GM19395 (cell line): ENCODE measurements at regions not wholly inside any gene's neighbourhood (a gene's known extent, or its start where the extent isn't known, plus 50 kb on each side); places are given as distances from the start of the nearest gene placed in this dataset.

Experiments
- ATAC-seq: cut with Tn5 transposase; IDR thresholded peaks from one replicate; pipeline ENCODE4 v1.9.1; 2021; ENCODE audit warnings: mild to moderate bottlenecking, moderate library complexity; ENCODE audit not compliant: unreplicated experiment

DNA sequence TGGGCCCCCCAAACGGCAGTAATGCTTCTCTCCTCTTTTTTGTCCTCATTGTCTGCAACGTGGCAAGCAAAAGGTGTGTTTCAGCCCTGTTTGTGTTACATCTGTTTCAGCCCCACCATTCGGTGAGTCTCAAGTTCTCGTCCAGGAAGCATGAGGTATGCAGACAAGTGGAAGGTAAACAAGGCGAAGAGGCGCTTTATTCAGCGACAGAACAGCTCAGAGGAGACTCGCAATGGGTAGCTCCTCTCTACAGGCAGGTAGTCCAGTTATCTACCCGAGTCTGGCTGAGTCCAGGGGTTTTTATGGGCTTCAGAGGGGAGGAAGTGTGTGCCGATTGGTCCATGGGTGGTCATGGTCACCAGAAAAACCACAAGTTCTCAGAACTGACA is 733.4 kb upstream of the CDH7 start:
- ATAC-seq, result no peak

DNA sequence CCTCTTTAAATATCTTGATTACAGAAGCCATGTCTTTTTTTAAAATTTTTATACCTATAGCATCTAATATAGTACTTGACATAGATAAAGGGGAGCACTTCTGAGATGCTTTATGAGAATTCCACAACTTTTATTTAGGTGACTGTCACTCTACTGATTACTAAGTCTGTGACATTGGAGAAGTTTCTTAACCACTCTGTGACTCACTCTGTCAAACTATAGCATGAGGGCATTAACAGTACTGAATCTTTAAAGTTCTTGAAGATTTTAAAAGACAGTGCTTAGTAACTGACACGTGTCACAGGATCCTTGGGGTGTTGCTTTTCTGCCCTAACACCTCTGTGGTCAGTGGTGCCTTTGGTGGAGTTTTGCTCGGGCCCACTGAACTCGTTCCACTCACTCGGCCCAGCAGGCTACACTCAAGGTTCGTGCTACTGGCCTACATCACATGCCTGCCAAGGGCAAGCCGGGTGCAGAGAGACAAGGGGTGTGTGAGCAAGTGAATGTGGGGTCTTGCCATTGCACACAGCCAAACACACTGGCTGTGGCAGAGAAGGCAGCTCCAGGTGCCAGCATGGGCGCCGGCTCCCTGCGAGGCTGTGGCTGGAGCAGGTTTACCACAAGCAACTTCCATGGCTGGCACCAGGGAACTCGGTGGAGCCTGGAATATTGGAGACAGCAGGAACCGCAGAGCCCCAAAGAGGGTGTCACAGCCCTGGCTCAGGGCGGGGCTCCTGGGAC is 734.0 kb upstream of the CDH7 start:
- ATAC-seq, result no peak

DNA sequence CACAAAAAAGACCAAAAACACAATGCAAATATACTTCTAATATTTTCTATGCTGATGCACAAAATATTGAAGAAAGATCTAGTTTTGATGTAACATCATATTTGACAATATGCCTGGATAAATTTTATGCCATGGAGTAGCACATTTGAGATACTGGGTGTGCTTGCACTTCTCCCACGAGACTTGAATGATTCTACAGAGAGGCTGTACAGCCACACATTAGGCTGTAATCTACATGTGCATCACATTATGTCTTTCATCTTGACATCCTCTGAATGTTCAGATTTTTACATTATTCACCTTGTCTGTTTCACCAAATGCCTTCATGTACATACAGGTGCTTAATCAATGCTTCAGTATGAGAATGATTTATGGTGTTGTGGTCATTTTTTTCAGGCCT is 756.4 kb upstream of the CDH7 start:
- ATAC-seq, result no peak

- ATAC-seq, result no peak
These were observed 757.1 kb upstream of the CDH7 start for GRCh38 chr18:64993695-64994094.

DNA sequence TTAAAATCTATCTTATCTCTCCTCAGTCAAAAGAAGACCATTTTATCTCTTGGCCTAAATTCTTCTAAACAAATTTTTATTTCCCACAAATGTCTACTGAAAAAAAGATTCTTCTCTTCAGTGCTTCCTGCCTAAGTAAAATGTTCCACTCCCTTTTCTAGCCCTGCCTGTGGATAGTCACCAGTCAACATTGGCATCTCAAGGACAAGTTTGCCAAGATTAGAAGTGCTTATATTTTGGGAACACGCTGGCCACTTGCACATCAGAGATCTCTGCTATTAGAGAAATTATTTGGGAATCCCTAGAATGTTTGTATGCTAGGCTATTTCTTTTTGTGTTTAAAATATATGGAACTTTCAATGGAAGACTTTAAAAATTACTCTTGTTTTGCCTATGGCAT is 758.2 kb upstream of the CDH7 start:
- ATAC-seq, result no peak

DNA sequence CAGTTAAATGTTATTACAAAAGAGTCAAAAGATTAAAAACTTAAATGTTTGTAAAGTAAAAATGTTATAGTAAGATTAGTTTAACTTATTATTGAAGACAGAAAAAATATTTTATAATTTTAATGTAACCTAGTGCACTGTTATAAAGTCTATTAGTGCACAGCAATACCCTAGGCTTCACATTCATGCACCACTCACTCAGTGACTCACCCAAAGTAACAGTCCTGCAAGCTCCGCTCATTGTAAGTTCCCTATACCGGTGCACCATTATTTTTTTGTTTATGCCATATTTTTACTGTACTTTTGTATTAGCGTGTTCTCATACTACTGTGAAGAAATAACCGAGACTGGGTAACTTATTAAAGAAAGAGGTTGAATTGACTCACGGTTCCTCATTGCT is 759.7 kb upstream of the CDH7 start:
- ATAC-seq, result no peak

DNA sequence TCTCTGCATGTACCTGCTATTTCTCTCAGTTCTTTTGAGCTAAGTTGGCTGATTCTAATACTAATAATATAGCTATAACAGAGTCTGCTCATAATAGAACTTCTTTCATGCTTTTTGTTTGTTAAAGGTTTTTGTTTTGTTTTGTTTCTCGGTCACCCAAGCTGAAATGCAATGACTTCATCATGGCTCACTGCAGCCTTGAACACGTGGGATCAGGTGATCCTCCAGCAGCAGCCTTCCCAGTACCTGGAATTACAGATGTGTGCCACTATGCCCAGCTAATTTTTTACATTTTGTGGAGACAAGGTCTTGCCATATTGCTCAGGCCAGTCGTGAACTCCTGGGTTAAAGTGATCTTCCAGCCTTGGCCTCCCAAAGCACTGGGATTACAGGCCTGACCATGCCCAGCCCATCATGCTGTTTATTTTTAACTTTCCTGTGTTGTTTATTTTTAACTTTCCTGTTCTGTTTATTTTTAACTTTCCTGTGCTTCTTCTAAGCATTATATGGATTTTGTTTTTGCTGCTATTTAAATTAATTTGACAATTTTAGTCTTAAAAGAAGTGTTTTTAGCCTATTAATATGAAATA is 763.8 kb upstream of the CDH7 start:
- ATAC-seq, result no peak

DNA sequence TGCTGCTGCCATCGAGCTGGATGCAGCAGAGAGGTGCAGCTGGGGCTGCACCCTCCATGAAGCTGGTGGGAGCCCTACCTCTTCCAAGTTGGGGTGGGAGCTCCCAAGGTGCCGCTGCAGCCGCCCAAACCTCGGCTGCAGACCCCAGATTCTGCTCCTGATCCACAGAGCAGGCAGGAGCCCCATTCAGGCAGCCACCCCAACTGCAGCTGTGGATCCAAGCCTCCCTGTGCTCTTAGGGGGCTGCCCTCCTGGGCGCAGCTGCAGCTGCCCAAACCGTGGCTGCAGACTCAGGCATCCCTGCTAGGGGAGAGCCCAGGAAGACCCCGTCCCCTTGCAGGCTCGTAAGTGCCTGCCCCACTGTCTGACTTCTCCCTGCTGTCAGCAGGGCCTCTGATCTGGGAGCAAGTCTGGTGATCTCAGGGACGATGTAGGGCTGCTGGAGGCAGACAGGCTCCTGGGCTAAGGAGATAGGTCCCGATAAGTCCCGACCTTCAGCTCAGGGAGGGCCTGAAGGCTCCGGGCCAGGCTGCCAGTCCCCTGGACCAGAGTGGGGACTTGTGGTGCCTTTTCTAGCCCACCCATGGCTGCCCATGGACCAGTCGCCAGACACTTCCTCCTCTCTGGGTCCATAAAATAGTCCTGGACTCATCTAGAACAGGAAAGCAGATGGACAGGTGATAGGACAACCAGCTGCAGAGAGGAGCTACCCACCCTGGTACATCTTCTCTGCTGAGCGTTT is 767.1 kb upstream of the CDH7 start:
- ATAC-seq, result no peak

DNA sequence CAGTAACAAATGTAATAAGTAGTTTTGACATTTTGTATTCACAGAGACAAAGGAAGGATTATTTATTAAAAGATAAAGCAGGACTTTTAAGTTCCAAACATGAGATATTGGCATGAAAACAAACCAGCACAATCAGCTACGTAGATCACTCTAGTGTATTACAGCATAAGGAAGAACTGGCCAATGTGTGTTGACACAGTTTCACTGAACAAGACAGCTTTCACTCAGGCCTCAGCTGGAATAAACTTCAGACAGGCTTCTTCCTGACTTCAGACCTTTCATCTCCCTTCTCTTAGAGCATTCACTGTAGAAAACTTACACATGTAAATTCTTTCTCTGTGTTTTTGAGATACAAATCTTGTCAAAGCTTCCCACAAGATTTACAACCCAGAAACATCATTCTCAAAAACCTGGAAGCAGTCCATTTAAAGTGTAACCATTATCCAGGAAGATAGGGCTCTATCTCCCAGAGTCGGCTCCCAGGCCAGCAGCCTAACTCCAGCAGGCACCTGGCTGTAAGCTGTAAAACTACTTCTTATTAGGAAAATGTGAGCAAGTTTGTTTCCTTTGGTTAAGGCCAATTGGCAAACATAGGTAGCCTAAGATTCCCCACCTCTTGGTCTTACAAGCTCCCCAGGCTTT is 768.3 kb upstream of the CDH7 start:
- no peak for ATAC-seq

DNA sequence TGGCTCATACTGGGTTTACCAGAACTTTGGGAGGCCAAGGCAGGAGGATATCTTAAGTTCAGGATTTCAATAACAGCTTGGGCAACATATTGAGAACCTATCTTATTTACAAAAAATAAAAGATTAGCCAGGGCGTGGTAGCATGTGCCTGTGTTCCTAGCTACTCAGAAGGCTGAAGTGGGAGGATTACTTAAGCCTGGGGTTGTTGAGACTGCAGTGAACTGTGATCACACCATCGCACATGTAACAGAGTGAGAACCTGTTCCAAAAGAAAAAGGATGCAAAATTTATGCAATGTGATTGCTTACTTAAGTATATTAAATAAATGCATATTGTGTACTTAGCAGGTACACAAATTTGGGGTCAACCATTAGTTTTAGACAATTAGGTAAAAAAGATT is 768.9 kb upstream of the CDH7 start:
- ATAC-seq, result no peak

DNA sequence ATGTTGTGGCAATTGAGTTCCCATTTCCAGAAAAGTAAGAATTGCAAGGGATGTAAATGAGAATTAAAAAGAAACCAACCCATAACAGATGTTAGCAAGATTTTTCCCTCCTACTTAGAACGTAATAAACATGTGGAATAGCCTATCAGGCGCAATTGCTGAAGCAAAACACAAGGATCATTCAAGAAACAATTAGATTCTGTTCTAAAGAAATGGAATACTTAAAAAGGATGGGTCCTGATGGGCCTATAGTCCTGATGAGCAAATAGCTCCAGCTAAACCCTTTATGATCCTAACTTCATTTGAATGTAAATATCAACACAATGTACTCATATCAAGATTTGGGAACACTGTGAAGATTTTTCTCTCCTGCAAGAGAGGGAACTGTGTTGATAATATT is 771.0 kb upstream of the CDH7 start:
- ATAC-seq, result no peak

GRCh38 chr18:64974391-64975125 is 776.3 kb upstream of the CDH7 start:
- ATAC-seq, result no peak

GRCh38 chr18:64972545-64972944 is 778.3 kb upstream of the CDH7 start:
- ATAC-seq, result no peak

GRCh38 chr18:64966667-64967066 is 784.1 kb upstream of the CDH7 start:
- no peak for ATAC-seq

GRCh38 chr18:64956465-64956864 is 794.3 kb upstream of the CDH7 start:
- ATAC-seq, result no peak

- no peak for ATAC-seq
These were observed 800.9 kb upstream of the CDH7 start for GRCh38 chr18:64949885-64950284.

- ATAC-seq, result no peak
These were observed 787.8 kb upstream of the LINC00305 start for GRCh38 chr18:64936671-64937070.

DNA sequence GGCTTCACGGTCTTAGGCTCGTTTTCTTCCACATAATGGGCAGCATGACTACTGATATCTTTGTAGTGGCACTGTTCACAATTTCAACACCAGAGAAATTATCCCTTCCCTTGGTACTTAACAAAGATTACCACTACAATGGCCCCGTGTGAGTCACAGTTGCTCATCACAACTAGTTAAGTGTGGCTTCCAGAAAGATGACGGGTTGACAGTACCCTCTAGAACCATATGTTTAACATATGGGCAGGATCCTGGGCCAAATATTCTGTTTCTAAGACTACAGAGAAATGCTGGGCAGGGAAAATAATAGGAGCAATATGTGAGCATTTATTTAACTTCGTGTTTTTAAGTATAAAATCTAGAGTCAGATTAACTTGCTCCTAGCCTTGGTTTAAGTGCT is 780.1 kb upstream of the LINC00305 start:
- no peak for ATAC-seq

DNA sequence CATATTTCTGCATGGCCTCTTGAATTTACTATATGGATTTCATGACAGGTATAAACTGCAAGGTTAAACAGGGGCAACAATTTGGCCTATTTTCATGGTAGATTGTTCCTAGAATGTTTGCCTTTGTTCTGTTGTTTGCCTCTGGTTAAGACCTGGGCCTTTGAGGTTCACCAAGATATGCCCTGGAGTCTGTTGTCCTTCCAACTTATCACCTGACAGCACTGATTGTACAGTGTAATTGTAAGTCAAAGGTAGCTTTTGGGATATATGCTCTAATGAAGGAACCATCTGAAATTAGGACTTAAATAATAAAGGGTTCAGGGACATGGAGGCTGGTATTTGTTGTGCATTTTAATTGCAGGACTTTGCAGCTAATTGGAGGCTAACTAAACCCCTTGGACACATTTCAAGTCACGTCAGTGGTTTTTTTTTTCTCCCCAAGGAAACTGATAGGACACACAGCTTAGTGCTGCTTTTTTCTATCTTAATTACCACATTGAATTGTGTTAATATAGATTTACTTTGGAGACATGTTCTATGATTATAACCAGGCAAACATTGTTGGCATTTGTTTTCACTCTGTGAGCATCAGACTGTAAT is 771.2 kb upstream of the LINC00305 start:
- no peak for ATAC-seq

GRCh38 chr18:64918851-64919250 is 770.0 kb upstream of the LINC00305 start:
- ATAC-seq, result no peak

DNA sequence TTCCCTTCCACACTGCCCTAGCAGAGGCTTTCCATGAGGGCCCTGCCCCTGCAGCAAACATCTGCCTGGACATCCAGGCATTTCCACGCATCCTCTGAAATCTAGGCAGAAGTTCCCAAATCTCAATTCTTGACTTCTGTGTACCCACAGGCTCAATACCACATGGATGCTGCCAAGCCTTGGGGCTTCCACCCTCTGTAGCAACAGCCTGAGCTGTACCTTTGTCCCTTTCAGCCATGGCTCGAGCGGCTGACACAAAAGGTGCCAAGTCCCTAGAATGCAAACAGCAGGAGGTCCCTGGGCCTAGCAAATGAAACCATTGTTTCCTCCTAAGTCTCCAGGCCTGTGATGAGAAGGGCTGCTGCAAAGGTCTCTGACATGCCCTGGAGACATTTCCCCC is 744.5 kb upstream of the LINC00305 start:
- no peak for ATAC-seq
